ENCODE measurements at regions not wholly inside any gene's neighbourhood (a gene's known extent, or its start where the extent isn't known, plus 50 kb on each side); places are given as distances from the start of the nearest gene placed in this dataset.
"Not testable (repeated sequence)": the region's sequence is repeated elsewhere in the genome, so short reads cannot be mapped to it uniquely, and the experiment has no call there.

DNA sequence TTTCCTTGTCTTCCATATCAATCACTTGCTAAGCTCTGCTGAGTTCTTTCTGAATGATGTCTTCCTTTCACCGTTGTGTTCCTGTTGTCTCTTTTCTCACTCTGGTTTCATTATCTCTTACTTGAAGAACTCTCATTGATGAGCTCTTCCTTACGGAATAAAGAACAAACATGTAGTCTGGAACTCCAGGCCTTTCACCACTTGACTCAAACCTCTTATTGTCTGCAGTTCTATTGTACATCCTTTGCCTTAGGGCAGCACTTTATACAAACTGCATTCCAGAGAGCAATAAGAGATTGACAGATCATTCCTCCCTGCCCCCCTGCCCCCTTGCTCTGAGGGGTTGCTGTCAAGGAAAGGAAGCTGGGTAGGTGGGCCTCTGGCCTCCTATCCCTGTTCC, 517.4 kb downstream of the TMEM135 start:
- no peak for DNase-seq (ENCODE audit: low read depth in 2 of 2)

- no peak for DNase-seq (ENCODE audit: low read depth in 2 of 2)
Observed at GRCh38 chr11:87548797-87549196, 511.1 kb downstream of the TMEM135 start.

GRCh38 chr11:87545858-87546257, 508.1 kb downstream of the TMEM135 start:
- no peak for DNase-seq (ENCODE audit: low read depth in 2 of 2)

DNA sequence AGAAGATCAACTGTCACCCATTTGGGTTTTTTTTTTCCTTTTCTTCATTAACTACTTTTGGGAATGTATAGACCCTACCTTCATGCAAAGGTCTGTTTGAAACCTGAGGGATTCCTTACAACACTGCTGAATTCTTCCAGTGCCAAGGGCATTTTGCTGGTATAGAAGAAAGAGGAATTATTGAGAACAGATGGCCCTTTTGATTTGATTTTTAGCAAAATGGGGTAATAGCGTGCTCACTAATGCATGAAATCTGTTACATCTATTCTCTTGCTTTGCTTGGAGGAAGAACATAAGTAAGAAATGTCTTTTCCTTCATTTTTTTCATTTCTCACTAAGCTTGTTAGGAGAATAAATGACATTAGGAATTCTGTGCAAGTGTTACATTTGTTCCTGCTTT, 501.9 kb downstream of the TMEM135 start:
- DNase-seq (ENCODE audit: low read depth in 2 of 2) = no peak

- no peak for DNase-seq (ENCODE audit: low read depth in 2 of 2)
Observed at GRCh38 chr11:87536565-87536964, 498.8 kb downstream of the TMEM135 start.

DNA sequence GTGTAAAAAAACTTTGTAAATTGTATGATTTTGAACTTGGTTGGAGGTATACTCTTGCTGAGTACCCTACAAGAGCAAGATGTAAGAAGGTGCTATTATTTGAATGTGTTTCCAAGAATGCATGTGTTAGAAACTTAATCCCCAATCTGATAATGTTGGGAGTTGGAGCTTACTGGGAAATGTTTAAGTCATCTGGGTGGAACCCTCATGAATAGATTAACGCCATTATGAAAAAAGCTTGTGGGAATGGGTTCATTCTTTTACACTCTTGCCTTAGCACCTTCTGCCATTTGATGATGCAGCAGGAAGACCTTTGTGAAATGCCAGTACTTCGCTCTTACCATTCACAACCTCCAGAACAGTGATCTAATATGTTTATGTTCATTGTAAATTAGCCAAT, 498.3 kb downstream of the TMEM135 start:
- no peak for DNase-seq (ENCODE audit: low read depth in 2 of 2)

- no peak for DNase-seq (ENCODE audit: low read depth in 2 of 2)
Observed at GRCh38 chr11:87535513-87535912, 497.8 kb downstream of the TMEM135 start.

GRCh38 chr11:87531835-87532234, 494.1 kb downstream of the TMEM135 start:
- DNase-seq (ENCODE audit: low read depth in 2 of 2) = not testable (repeated sequence)

DNA sequence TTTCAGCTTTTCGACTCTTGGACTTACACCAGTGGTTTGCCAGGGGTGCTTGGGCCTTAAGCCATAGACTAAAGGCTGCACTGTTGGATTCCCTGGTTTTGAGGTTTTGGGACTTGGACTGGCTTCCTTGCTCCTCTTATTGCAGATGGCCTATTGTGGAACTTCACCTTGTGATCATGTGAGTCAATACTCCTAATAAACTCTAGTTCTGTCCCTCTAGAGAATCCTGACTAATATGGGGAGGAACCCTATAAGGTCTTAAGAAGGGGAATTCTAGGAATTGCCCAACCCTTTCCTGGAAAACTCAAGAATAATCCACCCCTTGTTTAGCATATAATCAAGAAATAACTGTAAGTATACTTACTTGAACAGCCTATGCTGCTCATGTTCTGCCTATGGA, 491.8 kb downstream of the TMEM135 start:
- DNase-seq (ENCODE audit: low read depth in 2 of 2) = no peak

- no peak for DNase-seq (ENCODE audit: low read depth in 2 of 2)
Observed at GRCh38 chr11:87528752-87529151, 491.0 kb downstream of the TMEM135 start.

- DNase-seq (ENCODE audit: low read depth in 2 of 2) = no peak
Observed at GRCh38 chr11:87523276-87523675, 485.5 kb downstream of the TMEM135 start.

- DNase-seq (ENCODE audit: low read depth in 2 of 2) = no peak
Observed at GRCh38 chr11:87518266-87518665, 480.5 kb downstream of the TMEM135 start.

GRCh38 chr11:87517351-87517750, 479.6 kb downstream of the TMEM135 start:
- no peak for DNase-seq (ENCODE audit: low read depth in 2 of 2)

DNA sequence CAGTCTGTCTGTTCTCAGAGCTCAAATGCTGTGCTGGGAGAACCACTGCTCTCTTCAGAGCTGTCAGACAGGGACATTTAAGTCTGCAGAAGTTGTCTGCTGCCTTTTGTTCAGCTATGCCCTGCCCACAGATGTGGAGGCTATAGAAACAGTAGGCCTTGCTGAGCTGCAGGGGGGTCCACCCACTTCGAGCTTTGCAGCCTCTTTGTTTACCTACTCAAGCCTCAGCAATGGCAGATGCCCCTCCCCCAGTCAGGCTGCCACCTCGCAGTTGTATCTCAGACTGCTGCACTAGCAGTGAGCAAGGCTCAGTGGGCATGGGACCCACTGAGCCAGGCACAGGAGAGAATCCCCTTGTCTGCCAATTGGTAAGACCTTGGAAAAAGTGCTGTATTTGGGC, 470.0 kb downstream of the TMEM135 start:
- not testable (repeated sequence) for DNase-seq (ENCODE audit: low read depth in 2 of 2)

- DNase-seq (ENCODE audit: low read depth in 2 of 2) = not testable (repeated sequence)
Observed at GRCh38 chr11:87506946-87507345, 469.2 kb downstream of the TMEM135 start.

DNA sequence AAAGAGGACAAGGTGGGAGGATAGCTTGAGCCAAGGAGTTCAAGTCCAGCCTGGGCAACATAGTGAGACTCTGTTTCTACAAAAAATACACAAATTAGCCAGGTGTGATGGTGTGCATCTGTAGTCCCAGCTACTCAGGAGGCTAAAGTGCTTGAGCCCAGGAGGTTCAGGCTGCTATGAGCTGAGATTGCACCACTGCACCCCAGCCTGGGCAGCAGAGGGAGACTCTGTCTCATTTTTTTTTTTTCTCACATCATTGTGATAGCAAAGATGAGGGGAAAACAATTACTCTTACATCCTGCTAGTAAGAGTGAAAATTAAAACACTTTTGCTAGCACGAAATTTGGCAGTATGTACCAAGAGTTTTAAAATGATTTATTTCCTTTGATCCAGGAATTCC, 463.7 kb downstream of the TMEM135 start:
- DNase-seq (ENCODE audit: low read depth in 2 of 2) = no peak

DNA sequence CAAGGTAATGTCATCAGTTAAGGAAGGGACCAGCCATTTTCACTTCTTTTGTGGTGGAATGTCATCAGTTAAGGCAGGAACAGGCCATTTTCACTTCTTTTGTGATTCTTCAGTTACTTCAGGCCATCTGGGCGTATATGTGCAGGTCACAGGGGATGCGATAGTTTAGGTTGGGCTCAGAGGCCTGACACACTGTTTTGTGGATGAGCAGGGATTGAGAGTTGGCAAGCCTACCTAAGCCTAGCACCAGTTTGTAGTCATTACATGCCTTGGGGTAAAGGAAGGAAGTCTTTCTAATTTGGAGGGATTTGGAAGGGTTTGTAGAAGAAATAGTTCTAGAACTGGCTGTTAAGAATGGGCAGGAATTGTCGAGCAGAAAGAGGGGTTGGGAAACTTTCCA, 457.2 kb downstream of the TMEM135 start:
- not testable (repeated sequence) for DNase-seq (ENCODE audit: low read depth in 2 of 2)

DNA sequence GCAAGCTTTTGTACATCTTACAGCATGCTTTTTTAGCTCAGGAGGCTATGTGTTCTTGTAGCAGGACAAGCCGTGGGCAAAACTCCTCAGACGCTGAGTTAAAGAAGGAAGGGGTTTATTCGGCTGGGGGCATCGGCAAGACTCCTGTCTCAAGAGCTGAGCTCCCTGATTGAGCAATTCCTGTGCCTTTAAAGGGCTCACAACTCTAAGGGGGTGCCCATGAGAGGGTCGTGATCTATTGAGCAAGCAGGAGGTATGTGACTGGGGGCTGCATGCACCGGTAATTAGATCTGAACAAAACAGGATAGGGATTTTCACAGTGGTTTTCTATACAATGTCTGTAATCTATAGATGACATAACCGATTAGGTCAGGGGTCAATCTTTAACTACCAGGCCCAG, 456.3 kb downstream of the TMEM135 start:
- DNase-seq (ENCODE audit: low read depth in 2 of 2) = not testable (repeated sequence)

DNA sequence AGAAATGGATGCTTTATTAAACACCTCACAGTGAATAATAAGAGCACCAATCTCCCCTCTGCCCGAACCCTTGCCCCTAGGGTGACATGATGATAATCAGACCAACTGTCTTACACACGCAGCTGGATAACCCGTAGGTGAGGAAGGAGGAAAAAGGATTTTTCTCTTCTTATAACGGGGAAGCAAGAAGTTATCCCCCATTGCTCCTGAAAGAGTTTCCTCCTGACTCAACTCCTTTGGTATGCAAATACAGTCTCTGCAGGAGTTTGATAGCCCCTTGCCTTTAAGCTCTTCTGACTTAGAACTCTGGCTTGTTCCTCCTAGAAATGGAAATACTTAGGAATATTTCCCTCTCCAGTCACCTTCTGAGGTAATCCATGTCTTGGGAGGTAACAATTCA, 455.8 kb downstream of the TMEM135 start:
- DNase-seq (ENCODE audit: low read depth in 2 of 2) = no peak

- DNase-seq (ENCODE audit: low read depth in 2 of 2) = no peak
Observed at GRCh38 chr11:87491381-87491780, 453.6 kb downstream of the TMEM135 start.

DNA sequence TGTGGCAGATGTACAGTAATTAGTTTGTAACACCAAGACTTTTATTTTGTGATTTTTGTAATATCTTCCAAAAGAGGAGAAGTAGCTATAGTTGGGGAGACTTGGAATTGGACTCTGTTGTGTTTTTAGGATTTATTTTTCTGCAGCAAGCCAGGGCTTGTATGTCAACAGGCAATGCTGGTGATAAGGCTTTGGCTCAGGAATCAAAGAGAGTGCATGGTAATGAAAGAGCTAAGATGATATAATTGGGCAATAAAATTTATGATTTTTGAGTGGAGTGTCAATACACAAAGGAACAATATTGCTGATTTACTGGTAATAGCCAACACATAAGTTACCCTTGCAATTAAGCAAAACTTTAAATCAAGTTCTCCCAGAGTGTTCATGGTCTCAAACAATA, 452.9 kb downstream of the TMEM135 start:
- DNase-seq (ENCODE audit: low read depth in 2 of 2) = no peak

DNA sequence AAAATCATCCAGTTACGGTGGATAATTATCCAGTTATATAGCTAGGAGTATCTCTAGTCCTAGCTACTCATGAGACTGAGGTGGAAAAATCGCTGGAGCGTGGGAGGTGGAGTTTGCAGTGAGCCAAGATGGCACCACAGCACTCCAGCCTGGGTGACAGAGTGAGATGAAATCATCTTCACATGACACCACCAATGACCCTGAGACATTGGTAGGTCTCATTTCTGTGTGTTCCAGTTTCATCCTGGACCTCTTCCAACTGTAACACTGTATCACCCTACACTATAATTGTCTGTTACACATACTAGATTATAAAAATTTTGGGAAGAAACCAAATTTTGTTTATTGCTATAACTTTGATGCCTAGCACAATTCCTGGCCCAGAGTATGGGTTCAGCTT, 446.8 kb downstream of the TMEM135 start:
- DNase-seq (ENCODE audit: low read depth in 2 of 2) = no peak

DNA sequence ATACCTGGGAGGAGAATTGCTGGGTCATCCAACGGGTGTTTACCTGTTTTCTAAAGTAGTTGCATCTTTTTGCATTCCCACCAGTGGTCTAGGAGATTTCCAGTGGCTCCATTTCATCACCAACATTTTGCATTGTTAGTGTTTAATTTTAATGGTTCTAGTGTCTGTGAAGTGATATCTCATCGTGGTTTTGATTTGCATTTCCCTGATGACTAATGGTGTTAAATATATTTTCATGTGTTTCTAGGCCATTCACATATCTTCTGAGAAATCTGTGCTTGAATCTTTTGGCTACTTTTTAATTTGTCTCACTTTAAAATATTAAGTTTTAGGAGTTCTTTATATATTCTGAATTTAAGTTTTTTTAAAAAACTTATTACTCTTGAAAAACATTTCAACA, 439.6 kb downstream of the TMEM135 start:
- no peak for DNase-seq (ENCODE audit: low read depth in 2 of 2)

DNA sequence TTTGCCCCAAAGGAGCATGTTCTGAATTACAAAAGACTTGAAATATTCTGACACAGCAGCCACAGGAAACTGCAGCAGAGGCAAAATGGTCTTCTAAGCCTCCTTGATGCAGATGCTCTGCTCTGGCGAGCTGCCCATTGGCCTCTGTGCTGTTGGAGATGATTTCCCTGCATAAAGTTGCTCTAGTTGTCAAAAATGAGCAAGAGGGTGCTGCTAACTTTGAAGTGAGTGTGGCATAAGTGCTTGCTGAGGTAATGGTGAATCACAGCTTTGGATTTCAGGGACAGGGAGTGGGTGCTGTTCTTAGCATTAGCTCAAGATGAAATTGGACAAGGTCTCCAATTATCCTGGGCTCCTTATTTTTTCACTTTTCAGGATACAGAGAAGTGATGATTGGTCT, 435.4 kb downstream of the TMEM135 start:
- no peak for DNase-seq (ENCODE audit: low read depth in 2 of 2)

DNA sequence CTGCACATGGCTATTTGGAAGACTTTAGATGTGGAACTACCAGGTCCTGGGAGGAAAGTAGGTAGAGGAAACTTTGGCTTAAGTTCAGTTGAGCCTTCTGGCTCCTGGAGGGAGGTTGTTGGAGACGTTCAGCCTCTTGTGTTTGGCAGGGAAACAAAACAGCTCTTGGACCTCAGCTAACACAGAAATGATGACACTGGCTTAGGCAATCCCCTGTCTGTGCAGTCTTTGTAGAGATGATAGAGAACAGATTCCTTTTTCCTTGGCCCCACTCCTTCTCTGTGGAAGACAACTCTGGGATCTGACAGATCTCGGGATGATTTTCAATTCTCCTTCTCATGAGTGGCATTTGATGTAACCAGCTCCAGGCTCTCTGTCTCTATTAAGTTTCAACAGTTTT, 428.5 kb downstream of the TMEM135 start:
- no peak for DNase-seq (ENCODE audit: low read depth in 2 of 2)
